ENCODE measurements at regions not wholly inside any gene's neighbourhood (a gene's known extent, or its start where the extent isn't known, plus 50 kb on each side); places are given as distances from the start of the nearest gene placed in this dataset.

- POLR2A ChIA-PET: no interaction called here
- H3K4me2 ChIP-seq (ENCODE audit: insufficient read depth, low read length): no peak overlapping the region
Measured at GRCh38 chr1:222904451-222904850, 89.6 kb downstream of the DISP1 start.

GRCh38 chr1:222905151-222905550 lies 90.3 kb downstream of the DISP1 start:
- no peaks in the 10 kb centered on the region for H3K27me3 ChIP-seq (ENCODE audit: control insufficient read depth in 2 of 2, insufficient read depth in 2 of 2, low read length in 2 of 2)
- H3K4me2 ChIP-seq (ENCODE audit: insufficient read depth, low read length): no peak overlapping the region
- DNase-seq (ENCODE audit: low read depth, low spot score) (no peak), FAIRE-seq (no peak)
- POLR2A ChIA-PET: no interaction called here
- no peaks in the 10 kb centered on the region for H3K36me3 ChIP-seq (ENCODE audit: control insufficient read depth in 2 of 2, extremely low read depth in 1 of 2, insufficient read depth in 2 of 2, low read length in 2 of 2)
- no peaks in the 10 kb centered on the region for H4K20me1 ChIP-seq (replicated peaks; ENCODE audit: control insufficient read depth, extremely low read depth, insufficient read depth, low read length)
- no peaks in the 10 kb centered on the region for H3K79me2 ChIP-seq (ENCODE audit: control insufficient read depth, insufficient read depth, low read length)
- H2AFZ ChIP-seq (ENCODE audit: low read depth, low read length): no peak overlapping the region
- no TSS peak for BruUV-seq (replicated peaks)
- H3K4me1 ChIP-seq (ENCODE audit: control insufficient read depth, extremely low read depth, insufficient read depth, low read length): no peaks in the 10 kb centered on the region
- TF ChIP-seq POLR2A (IDR thresholded peaks at IDR 0.05; ENCODE audit: low read depth, low read length) (no peak), EZH2 (IDR thresholded peaks at IDR 0.05; ENCODE audit: borderline replicate concordance, low read depth, low read length, severe bottlenecking) (no peak), FOS (IDR thresholded peaks at IDR 0.05; ENCODE audit: borderline replicate concordance, insufficient read depth, low read length) (no peak), GATA2 (IDR thresholded peaks at IDR 0.05; ENCODE audit: insufficient read depth, insufficient read length, low read depth, low read length) (no peak), CTCF (IDR thresholded peaks at IDR 0.05; ENCODE audit: extremely low read depth in 1 of 2, insufficient read depth in 1 of 2, low read depth in 1 of 2, low read length in 2 of 2) (no peak), MYC (IDR thresholded peaks at IDR 0.05; ENCODE audit: low read depth, low read length) (no peak), MAX (IDR thresholded peaks at IDR 0.05; ENCODE audit: insufficient read depth, insufficient read length) (no peak), JUN (IDR thresholded peaks at IDR 0.05; ENCODE audit: borderline replicate concordance, insufficient read depth, insufficient read length, low read depth) (no peak), POLR2AphosphoS5 (IDR thresholded peaks at IDR 0.05; ENCODE audit: insufficient read depth, low read depth, low read length) (no peak)
- no peaks in the 10 kb centered on the region for H3K9me1 ChIP-seq (replicated peaks; ENCODE audit: control insufficient read depth, extremely low read depth, insufficient read depth, low read length)
- H3K4me3 ChIP-seq (replicated peaks in 1 of 3; ENCODE audit: insufficient read depth in 1 of 3, low read depth in 1 of 3, low read length in 3 of 3): no peak overlapping the region
- intact Hi-C loops (cut with micrococcal nuclease) (no loop called here), dilution Hi-C loops (cut with MboI; ENCODE audit: extremely low pct_ligation_motif_present, low sequenced_read_pairs) (no loop called here)
- CTCF ChIA-PET: interaction anchor here (2.0 kb wide), 1 partner anchor 23 kb away, joined by 5 read pairs; no protein-coding TSS in a partner anchor
- H3K9me3 ChIP-seq (replicated peaks; ENCODE audit: control insufficient read depth, insufficient read depth, low read length): no peaks in the 10 kb centered on the region
- no peak overlapping the region for H3K9ac ChIP-seq (replicated peaks; ENCODE audit: extremely low read depth, insufficient read depth, low read length)
- no peak overlapping the region for H3K27ac ChIP-seq (ENCODE audit: insufficient read depth, low read depth, low read length)

More at GRCh38 chr1:222904451-222904850, 89.6 kb downstream of the DISP1 start:
- no peak overlapping the region for H3K4me3 ChIP-seq (replicated peaks in 1 of 3; ENCODE audit: insufficient read depth in 1 of 3, low read depth in 1 of 3, low read length in 3 of 3)
- no peaks in the 10 kb centered on the region for H3K9me1 ChIP-seq (replicated peaks; ENCODE audit: control insufficient read depth, extremely low read depth, insufficient read depth, low read length)
- no peak overlapping the region for H3K9ac ChIP-seq (replicated peaks; ENCODE audit: extremely low read depth, insufficient read depth, low read length)
- H4K20me1 ChIP-seq (replicated peaks; ENCODE audit: control insufficient read depth, extremely low read depth, insufficient read depth, low read length): no peaks in the 10 kb centered on the region
- CTCF ChIA-PET: interaction anchor here (0.9 to 2.0 kb wide), 3 partner anchors 24 to 98 kb away, joined by 3 to 5 read pairs (median 3); no protein-coding TSS in a partner anchor
- BruUV-seq (replicated peaks): no TSS peak
- no peaks in the 10 kb centered on the region for H3K27me3 ChIP-seq (ENCODE audit: control insufficient read depth in 2 of 2, insufficient read depth in 2 of 2, low read length in 2 of 2)
- no peaks in the 10 kb centered on the region for H3K4me1 ChIP-seq (ENCODE audit: control insufficient read depth, extremely low read depth, insufficient read depth, low read length)
- FAIRE-seq (no peak), DNase-seq (ENCODE audit: low read depth, low spot score) (no peak)
- H3K9me3 ChIP-seq (replicated peaks; ENCODE audit: control insufficient read depth, insufficient read depth, low read length): no peaks in the 10 kb centered on the region
- TF ChIP-seq POLR2AphosphoS5 (IDR thresholded peaks at IDR 0.05; ENCODE audit: insufficient read depth, low read depth, low read length): no peak
- TF ChIP-seq MYC (IDR thresholded peaks at IDR 0.05; ENCODE audit: low read depth, low read length): no peak
- no peak for TF ChIP-seq FOS (IDR thresholded peaks at IDR 0.05; ENCODE audit: borderline replicate concordance, insufficient read depth, low read length)
- TF ChIP-seq POLR2A (IDR thresholded peaks at IDR 0.05; ENCODE audit: low read depth, low read length): no peak
- H3K27ac ChIP-seq (ENCODE audit: insufficient read depth, low read depth, low read length): no peak overlapping the region
- H3K79me2 ChIP-seq (ENCODE audit: control insufficient read depth, insufficient read depth, low read length): no peaks in the 10 kb centered on the region
- intact Hi-C loops (cut with micrococcal nuclease) (no loop called here), dilution Hi-C loops (cut with MboI; ENCODE audit: extremely low pct_ligation_motif_present, low sequenced_read_pairs) (no loop called here)
- no peaks in the 10 kb centered on the region for H3K36me3 ChIP-seq (ENCODE audit: control insufficient read depth in 2 of 2, extremely low read depth in 1 of 2, insufficient read depth in 2 of 2, low read length in 2 of 2)
- H2AFZ ChIP-seq (ENCODE audit: low read depth, low read length): no peak overlapping the region
